GM10248 (cell line): ENCODE measurements at regions not wholly inside any gene's neighbourhood (a gene's known extent, or its start where the extent isn't known, plus 50 kb on each side); places are given as distances from the start of the nearest gene placed in this dataset.

ENCODE experiments used
- CTCF ChIA-PET: fragments of 300-600 bp; sonication (Branson Sonifier 250); formaldehyde crosslinking; extraction: SDS; loops from one replicate; lab custom pipeline; 2021; ENCODE audit warnings: antibody characterized with exemption; lab: Yijun Ruan, JAX
- POLR2A ChIA-PET: fragments of 350-650 bp; sonication (Branson Sonifier 250); formaldehyde crosslinking; extraction: SDS; loops from one replicate; lab custom pipeline; 2020; ENCODE audit warnings: antibody characterized with exemption; lab: Yijun Ruan, JAX
- DNase-seq: peaks from one replicate; pipeline ENCODE4 v3.0.0; 2012; ENCODE audit errors: extremely low spot score
- CTCF ChIP-seq: IDR thresholded peaks from 2 replicates; pipeline ENCODE4 v1.5.1; 2012; ENCODE audit warnings: mild to moderate bottlenecking, low read depth; ENCODE audit errors: extremely low read depth, missing control alignments, control extremely low read depth

GRCh38 chr3:83729576-83729975 lies 1229.2 kb upstream of the CADM2 start:
- CTCF ChIA-PET = no interaction called here
- DNase-seq = no peak
- POLR2A ChIA-PET = no interaction called here

GRCh38 chr3:83734656-83735055 lies 1224.1 kb upstream of the CADM2 start:
- DNase-seq = no peak
- TF ChIP-seq CTCF = no peak
- POLR2A ChIA-PET = no interaction called here
- CTCF ChIA-PET = interaction anchor here (1.7 kb wide), 1 partner anchor 32 kb away, joined by 5 read pairs; no protein-coding TSS in a partner anchor

More at GRCh38 chr3:83729576-83729975, 1229.2 kb upstream of the CADM2 start:
- no peak for TF ChIP-seq CTCF

DNA sequence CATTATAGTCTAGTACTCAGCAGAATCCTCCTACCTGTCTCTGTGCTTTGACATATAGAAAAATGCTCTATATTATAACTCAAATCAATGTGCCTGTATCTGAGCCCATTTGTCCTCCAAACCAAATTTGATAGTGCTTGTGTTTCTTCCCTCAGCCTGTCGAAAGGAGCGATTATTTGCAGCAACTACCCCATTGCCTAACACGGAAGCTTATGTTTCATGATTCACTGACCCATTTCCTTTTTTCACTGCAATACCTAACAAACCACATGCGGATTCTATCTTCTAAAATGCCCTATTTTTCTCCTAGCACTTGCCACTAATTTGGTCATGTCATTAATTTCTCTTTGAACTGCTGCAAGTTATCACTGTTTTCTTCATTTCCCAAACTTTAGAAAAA lies 1220.6 kb upstream of the CADM2 start:
- ChIA-PET POLR2A (no interaction called here), CTCF (no interaction called here)

DNA sequence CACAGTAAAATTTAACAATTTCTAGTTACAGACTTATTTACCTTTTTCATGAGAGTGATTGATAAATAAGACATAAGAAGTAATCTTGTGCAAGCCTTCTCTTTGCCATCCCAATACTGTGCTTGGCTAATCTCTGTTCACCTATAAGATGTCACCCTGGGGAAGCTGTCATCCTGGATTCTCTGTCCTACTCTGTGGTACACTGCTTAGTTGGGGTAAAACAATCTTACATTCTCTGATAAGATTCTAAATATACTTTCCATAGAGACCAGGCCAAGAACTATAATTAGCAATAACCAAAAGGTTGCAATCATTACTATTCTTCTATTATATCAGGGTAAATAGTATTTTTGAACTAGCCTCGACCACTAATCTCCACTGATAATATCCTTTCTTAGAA lies 1218.3 kb upstream of the CADM2 start:
- CTCF ChIA-PET = interaction anchor here (1.4 kb wide), 1 partner anchor 49 kb away, joined by 3 read pairs; no protein-coding TSS in a partner anchor
- DNase-seq = no peak
- TF ChIP-seq CTCF = no peak
- POLR2A ChIA-PET = no interaction called here

More for the DNA sequence above, 1220.6 kb upstream of the CADM2 start:
- no peak for DNase-seq
- TF ChIP-seq CTCF = no peak

GRCh38 chr3:83765956-83766355 lies 1192.8 kb upstream of the CADM2 start:
- ChIA-PET POLR2A (no interaction called here), CTCF (interaction anchor here (1.0 to 1.9 kb wide), 3 partner anchors 11 to 31 kb away, joined by 3 to 5 read pairs (median 5); no protein-coding TSS in a partner anchor)
- TF ChIP-seq CTCF = no peak
- no peak for DNase-seq

DNA sequence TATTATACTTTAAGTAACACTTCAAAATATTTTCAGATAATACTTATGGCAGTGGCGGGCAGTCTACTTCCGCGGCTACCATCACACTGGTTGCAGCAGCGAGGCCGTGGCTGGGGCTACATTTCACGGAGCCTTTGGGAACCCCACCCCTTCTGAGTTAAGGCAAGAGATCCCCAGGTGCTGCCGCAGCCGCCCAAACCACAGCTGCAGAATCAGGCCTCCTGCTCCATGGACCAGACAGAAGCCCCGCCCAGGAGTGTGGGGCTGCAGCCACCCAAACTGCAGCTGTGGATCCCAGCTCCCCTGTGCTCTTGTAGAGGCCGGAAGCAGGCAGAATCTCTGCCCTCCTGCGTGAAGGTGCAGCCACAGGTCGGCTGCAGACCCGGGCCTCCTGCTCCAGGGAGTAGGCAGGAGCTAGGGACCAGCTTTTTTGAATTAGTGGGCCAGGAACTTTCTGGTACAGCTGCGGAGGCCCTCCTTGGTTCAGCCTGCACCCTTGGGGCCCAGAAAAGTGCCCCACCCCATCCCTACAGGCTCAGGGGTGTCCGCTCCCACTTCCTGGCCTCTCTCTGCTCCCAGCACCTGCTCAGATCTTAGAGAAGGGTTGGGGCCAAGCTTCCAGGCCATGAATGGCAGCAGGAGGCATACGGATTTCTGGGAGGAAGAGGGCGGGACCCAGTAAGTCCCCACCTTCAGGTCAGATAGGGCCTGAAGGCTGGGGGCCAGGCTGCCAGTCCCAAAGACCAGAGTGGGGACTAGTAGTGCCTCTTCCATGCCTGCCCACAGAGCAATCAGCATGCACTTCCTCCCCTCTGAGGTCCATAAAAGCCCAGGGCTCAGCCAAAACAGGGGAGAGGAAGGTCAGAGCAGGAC lies 1188.8 kb upstream of the CADM2 start:
- DNase-seq = no peak
- ChIA-PET CTCF (interaction anchor here (1.5 kb wide), 1 partner anchor 22 kb away, joined by 4 read pairs; no protein-coding TSS in a partner anchor), POLR2A (no interaction called here)
- no peak for TF ChIP-seq CTCF
